Activated T-cell treated with anti-CD3 and anti-CD28 coated beads, Interleukin-2, amount 50 U/mL, for 4 hours (primary cell): ENCODE measurements at regions not wholly inside any gene's neighbourhood (a gene's known extent, or its start where the extent isn't known, plus 50 kb on each side); places are given as distances from the start of the nearest gene placed in this dataset.
"Not testable (repeated sequence)": the region's sequence is repeated elsewhere in the genome, so short reads cannot be mapped to it uniquely, and the experiment has no call there.

ENCODE experiments used
- ATAC-seq, 2 donors: fragments of 200-7000 bp; cut with Tn5 transposase; one replicate each; pipeline ENCODE4 v1.10.0; 2021
- DNase-seq: peaks from one replicate; pipeline ENCODE4 v3.0.0-alpha.2; 2020
- H3K27me3 Mint-ChIP-seq: one replicate; pipeline ENCODE4 v1.8.0; 2021; ENCODE audit warnings: low read depth, mixed read lengths
- H3K36me3 Mint-ChIP-seq: one replicate; pipeline ENCODE4 v1.8.0; 2022; ENCODE audit warnings: mixed read lengths; ENCODE audit not compliant: insufficient read depth
- H3K4me1 Mint-ChIP-seq: one replicate; pipeline ENCODE4 v1.8.0; 2021; ENCODE audit warnings: low read depth, mixed read lengths
- H3K4me3 Mint-ChIP-seq: one replicate; pipeline ENCODE4 v1.8.0; 2021; ENCODE audit warnings: mild to moderate bottlenecking, moderate library complexity, mixed read lengths
- H3K9me3 Mint-ChIP-seq: one replicate; pipeline ENCODE4 v1.8.0; 2021; ENCODE audit warnings: mixed read lengths

DNA sequence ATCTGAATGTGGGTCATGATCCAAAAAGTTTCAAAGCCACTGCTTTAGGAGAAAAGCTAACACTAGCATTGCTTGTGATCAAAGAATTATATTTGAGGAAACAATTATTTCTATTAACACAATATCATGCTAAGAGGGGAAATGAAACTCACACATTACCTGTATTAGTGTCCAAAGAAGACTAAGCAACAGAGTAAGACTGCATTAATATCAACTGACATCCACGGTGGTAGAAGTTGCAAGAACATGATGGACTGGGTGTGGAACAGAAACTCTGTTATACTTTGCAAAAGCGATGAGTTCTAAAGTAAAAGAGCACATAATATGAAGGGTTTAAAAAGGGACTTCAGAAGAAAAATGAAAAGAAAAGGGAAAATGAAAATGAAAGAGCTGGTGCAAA is 648.3 kb upstream of the NECTIN3 start:
- ATAC-seq, result no peak
- Mint-ChIP-seq H3K9me3 (no peaks in the 10 kb centered on the region), H3K4me1 (no peaks in the 10 kb centered on the region), H3K4me3 (no peak overlapping the region), H3K27me3 (no peaks in the 10 kb centered on the region), H3K36me3 (no peaks in the 10 kb centered on the region)
- no peak for DNase-seq

DNA sequence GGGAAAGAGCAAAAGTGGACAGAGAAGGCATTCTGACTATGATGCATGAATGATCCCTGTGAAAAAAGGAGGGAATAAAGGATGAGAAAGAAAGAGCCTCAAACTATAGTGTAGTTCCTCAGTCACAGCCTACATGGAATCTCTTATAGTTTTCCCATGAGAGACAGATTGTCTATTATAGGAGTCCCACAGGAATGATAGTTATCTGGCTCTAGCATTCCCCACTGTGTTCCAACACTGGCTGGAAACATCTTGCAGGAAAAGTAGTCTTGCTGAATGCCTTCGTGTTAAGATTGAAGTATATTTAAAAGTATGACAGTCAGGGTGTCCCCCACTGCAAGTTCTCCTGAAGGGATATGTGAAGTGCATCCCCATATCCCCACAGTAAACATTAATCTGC is 641.5 kb upstream of the NECTIN3 start:
- no peak overlapping the region for H3K4me3 Mint-ChIP-seq
- ATAC-seq (no peak), DNase-seq (no peak)
- H3K4me1 Mint-ChIP-seq, result no peaks in the 10 kb centered on the region
- no peaks in the 10 kb centered on the region for H3K9me3 Mint-ChIP-seq
- no peaks in the 10 kb centered on the region for H3K27me3 Mint-ChIP-seq
- H3K36me3 Mint-ChIP-seq, result no peaks in the 10 kb centered on the region

DNA sequence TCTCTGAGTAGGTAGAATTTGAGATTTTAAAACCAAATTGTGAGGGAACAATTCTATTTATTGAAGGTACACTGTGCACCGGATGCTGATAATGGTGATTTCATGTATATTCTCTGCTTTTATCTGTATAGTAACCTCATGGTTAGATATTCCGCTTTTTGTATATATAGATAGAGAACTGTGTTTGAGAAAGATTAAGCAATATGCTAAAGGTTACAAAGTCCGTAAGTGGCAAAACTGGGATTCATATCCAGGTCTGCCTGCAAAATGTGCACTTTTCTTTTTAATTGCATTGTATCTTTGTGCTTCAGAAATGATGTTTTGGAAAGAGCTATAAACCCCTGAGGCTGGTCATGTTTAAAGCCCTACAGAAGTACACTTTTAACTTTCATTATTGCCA is 635.4 kb upstream of the NECTIN3 start:
- Mint-ChIP-seq H3K4me3 (no peak overlapping the region), H3K27me3 (no peaks in the 10 kb centered on the region), H3K36me3 (no peaks in the 10 kb centered on the region), H3K9me3 (no peaks in the 10 kb centered on the region), H3K4me1 (no peaks in the 10 kb centered on the region)
- ATAC-seq, result no peak
- DNase-seq, result no peak

DNA sequence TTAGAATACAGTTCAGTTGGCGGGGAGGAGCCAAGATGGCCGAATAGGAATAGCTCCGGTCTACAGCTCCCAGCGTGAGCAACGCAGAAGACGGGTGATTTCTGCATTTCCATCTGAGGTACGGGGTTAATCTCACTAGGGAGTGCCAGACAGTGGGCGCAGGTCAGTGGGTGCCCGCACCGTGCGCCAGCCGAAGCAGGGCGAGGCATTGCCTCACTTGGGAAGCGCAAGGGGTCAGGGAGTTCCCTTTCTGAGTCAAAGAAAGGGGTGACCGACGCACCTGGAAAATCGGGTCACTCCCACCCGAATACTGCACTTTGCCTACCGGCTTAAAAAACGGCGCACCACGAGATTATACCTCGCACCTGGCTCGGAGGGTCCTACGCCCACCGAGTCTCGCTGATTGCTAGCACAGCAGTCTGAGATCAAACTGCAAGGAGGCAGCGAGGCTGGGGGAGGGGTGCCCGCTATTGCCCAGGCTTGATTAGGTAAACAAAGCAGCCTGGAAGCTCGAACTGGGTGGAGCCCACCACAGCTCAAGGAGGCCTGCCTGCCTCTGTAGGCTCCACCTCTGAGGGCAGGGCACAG is 631.5 kb upstream of the NECTIN3 start:
- not testable (repeated sequence) for H3K36me3 Mint-ChIP-seq, ATAC-seq, H3K4me3 Mint-ChIP-seq, H3K9me3 Mint-ChIP-seq, H3K27me3 Mint-ChIP-seq, H3K4me1 Mint-ChIP-seq, DNase-seq

DNA sequence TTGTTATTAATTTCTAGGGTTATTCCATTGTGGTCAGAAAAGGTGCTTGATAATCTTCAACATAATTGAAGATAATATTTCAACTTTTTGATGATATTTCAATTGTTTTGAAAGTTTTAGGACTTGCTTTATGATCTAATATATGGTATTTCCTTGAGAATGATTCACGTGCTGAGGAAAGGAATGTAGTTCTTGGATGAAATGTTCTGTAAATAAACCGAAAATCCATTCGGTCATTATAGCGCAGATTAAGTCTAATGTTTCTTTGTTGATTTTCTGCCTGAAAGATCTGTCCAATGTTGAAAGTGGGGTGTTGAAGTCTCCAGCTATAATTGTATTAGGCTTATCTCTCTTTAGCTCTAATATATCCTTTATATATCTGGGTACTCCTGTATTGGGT is 617.5 kb upstream of the NECTIN3 start:
- H3K36me3 Mint-ChIP-seq, result no peaks in the 10 kb centered on the region
- no peak for DNase-seq
- H3K27me3 Mint-ChIP-seq, result no peaks in the 10 kb centered on the region
- H3K4me3 Mint-ChIP-seq, result no peak overlapping the region
- peaks cover 3% of the 10 kb centered on the region for H3K9me3 Mint-ChIP-seq
- ATAC-seq, result no peak
- H3K4me1 Mint-ChIP-seq, result no peaks in the 10 kb centered on the region

DNA sequence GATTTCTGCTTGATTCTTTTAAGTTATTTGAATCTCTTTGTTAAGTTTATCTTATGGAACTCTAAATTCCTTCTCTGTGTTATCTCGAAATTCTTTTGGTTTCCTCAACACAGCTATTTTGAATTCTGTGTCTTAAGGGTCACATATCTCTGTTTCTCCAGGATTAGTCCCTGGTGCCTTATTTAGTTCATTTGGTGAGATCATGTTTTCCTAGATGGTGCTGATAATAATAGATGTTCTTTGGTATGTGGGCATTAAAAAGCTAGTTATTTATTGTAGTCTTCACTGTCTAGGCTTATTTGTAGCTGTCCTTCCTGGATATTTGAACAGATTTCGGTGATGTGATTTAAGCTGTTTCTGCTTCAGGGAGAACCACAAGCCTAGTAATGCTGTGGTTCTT is 615.6 kb upstream of the NECTIN3 start:
- H3K4me3 Mint-ChIP-seq, result no peak overlapping the region
- no peak for ATAC-seq
- H3K36me3 Mint-ChIP-seq, result no peaks in the 10 kb centered on the region
- DNase-seq, result no peak
- H3K9me3 Mint-ChIP-seq, result peaks cover 3% of the 10 kb centered on the region
- no peaks in the 10 kb centered on the region for H3K27me3 Mint-ChIP-seq
- H3K4me1 Mint-ChIP-seq, result no peaks in the 10 kb centered on the region

DNA sequence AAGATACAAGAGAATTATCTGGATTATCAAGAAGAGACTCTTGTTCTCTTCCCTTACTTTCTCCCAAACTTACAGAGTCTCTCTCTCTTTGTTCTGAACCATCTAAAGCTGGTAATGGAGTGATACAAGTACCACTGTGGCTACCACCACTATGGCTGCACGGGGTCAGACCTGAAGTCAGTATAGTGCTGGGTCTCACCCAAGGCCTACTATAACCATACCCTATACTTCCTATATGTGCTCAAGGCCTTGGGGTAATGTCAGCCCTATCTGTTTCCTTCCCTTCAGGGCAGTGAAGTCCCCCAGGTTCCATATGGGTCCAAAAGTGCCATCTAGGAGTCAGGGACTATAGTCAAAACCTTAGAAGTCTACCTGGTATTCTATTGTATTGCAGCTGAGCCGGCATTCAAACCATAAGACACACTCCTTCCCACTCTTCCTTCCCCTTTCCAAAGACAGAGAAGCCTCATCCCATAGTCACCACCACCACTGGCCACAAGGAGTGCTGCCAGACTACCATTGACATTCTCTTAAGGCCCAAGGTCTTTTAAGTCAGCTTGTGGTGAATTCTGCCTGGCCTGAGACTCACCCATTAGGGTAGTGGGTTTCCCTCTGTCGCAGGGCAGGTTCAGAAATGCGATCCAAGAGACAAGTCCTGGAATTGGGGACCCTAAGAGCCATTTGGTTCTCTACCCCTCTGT is 615.0 kb upstream of the NECTIN3 start:
- no peak for DNase-seq

DNA sequence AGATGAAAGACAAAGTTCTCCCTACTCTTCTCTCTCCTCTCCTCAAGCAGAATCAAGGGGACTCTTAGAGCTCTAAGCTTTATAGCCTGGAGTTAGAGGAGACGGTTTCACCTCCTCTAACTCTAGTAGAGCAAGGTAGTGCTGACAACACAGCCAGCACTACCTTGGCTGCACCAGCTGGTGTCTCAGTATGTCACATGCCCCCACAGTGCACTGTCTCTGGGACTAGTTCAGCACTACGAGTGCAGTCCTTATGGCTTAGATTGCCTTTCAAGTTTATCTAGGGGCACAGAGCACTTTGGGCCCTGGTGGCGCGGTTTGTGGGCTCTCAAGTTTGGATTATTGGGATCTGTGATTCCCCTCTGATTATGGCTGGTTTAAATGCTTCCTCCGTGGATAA is 614.1 kb upstream of the NECTIN3 start:
- Mint-ChIP-seq H3K36me3 (no peaks in the 10 kb centered on the region), H3K9me3 (peaks cover 3% of the 10 kb centered on the region), H3K4me1 (no peaks in the 10 kb centered on the region), H3K4me3 (no peak overlapping the region), H3K27me3 (no peaks in the 10 kb centered on the region)
- DNase-seq (no peak), ATAC-seq (no peak)

More for the DNA sequence above, 615.0 kb upstream of the NECTIN3 start:
- no peak overlapping the region for H3K4me3 Mint-ChIP-seq
- ATAC-seq, result no peak
- no peaks in the 10 kb centered on the region for H3K4me1 Mint-ChIP-seq
- no peaks in the 10 kb centered on the region for H3K36me3 Mint-ChIP-seq
- peaks cover 3% of the 10 kb centered on the region for H3K9me3 Mint-ChIP-seq
- no peaks in the 10 kb centered on the region for H3K27me3 Mint-ChIP-seq

DNA sequence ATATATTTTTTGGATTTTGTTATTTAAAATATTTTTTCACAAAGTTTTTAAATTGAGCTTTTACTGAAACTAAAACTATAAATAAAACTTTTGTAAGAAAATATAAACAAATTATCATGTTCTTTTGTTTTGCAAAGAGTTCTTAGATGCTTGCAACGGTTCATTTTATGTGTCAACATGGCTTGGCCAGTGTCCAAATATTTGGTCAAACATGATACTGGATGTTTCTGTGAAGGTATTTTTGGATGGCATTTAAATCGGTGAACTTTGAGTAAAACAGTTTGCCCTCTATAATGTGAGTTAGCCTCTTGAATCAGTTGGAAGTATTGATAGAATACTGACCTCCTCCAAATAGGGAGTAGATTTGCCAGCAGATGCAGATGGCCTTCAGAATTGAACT is 612.6 kb upstream of the NECTIN3 start:
- H3K9me3 Mint-ChIP-seq, result peaks cover 3% of the 10 kb centered on the region

DNA sequence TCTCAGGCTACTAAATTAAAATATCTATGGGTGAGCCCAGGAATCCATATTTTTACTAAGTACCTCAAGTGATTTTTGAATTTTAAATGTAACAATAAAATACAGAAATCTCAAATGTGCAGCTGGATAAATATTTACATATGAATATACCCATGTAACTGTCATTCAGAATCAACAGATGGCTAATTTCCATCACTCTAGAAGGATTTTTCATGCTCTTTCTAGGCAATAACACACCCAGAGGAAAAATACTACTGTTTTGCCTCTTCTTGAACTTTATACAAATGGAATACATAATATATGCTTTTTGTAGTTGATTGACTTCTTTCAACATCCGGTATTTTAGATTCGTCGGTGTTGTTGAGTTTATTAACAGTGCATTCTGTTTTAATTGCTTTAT is 601.3 kb upstream of the NECTIN3 start:
- no peaks in the 10 kb centered on the region for H3K9me3 Mint-ChIP-seq
- H3K36me3 Mint-ChIP-seq, result no peaks in the 10 kb centered on the region
- no peaks in the 10 kb centered on the region for H3K4me1 Mint-ChIP-seq
- ATAC-seq, result no peak
- DNase-seq, result no peak
- no peak overlapping the region for H3K4me3 Mint-ChIP-seq
- H3K27me3 Mint-ChIP-seq, result peaks cover 7% of the 10 kb centered on the region

More for the DNA sequence above, 612.6 kb upstream of the NECTIN3 start:
- no peak for DNase-seq
- Mint-ChIP-seq H3K4me3 (no peak overlapping the region), H3K27me3 (no peaks in the 10 kb centered on the region), H3K4me1 (no peaks in the 10 kb centered on the region), H3K36me3 (no peaks in the 10 kb centered on the region)
- ATAC-seq, result no peak

DNA sequence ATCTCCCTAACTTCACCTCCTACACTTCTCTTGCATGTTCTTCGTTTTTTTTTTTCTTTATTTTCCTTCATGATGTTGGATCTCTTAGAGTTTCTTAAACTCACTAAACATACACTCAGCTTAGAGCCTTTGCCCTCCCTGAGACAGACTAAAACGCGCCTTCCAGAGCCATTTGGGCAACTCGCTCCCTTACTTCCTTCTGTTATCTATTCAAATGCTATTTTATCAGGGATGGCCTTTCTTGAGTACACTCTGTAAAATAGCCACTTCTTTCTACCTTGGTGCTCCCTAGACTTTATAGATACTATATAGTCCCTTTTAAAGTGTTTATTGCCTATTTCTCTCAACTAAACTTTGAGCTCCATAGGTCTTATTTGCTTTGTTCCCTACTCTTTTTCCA is 598.2 kb upstream of the NECTIN3 start:
- no peak for ATAC-seq
- DNase-seq, result no peak
- H3K36me3 Mint-ChIP-seq, result no peaks in the 10 kb centered on the region
- H3K27me3 Mint-ChIP-seq, result peaks cover 2% of the 10 kb centered on the region
- H3K4me3 Mint-ChIP-seq, result no peak overlapping the region
- H3K4me1 Mint-ChIP-seq, result no peaks in the 10 kb centered on the region
- no peaks in the 10 kb centered on the region for H3K9me3 Mint-ChIP-seq

DNA sequence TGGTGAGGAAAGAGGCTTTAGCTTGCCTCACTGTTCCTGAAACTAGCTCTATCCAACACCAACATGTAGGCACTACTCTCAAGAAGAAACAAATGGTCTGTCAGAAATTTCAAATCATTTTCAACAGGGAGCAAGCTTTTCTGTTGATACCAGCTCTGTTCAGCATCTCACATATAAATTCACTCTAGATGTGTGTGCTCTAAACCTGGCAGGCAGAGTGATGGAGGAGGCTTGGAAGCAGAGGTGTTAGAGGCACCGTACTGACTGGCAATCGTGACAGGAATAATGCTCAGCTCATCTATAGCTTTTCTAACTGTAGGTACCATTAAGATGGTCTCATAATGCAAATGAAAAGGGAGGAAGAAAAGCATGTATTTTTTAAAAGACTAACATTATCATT is 597.2 kb upstream of the NECTIN3 start:
- H3K4me1 Mint-ChIP-seq, result no peaks in the 10 kb centered on the region
- peaks cover 2% of the 10 kb centered on the region for H3K27me3 Mint-ChIP-seq
- no peaks in the 10 kb centered on the region for H3K36me3 Mint-ChIP-seq
- ATAC-seq, result no peak
- H3K9me3 Mint-ChIP-seq, result no peaks in the 10 kb centered on the region
- no peak overlapping the region for H3K4me3 Mint-ChIP-seq
- no peak for DNase-seq

DNA sequence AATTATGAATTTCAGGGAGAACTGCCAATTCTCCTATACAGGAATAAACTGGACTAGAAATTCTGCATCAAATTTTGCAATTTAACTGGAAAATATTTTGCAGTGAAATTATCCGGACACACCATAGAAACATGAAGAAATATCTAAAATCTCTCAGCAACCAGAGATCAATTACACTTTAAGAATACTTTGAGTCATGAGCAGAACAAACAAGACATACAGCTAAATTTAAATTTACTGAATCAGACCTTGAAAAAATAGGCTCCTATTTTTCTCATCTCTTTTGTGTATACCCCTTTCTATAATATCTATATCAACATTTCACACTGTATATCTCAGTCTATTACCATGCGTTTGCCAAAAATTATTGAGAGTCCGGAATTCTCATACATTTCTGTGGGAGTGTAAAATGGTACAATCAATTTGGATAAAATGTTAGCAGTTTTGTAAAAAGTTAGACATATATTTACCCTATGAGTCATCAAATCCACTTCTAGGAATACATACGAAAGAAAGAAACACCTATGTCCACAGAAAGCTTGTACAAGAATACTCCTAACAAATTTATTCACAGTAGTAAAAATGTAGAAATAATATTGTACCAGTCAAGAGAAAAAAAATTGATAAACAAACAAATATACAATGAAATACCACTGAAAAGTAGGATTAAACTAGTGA is 593.1 kb upstream of the NECTIN3 start:
- H3K36me3 Mint-ChIP-seq, result no peaks in the 10 kb centered on the region
- H3K27me3 Mint-ChIP-seq, result peaks cover 7% of the 10 kb centered on the region
- H3K4me1 Mint-ChIP-seq, result no peaks in the 10 kb centered on the region
- ATAC-seq, result no peak
- no peak overlapping the region for H3K4me3 Mint-ChIP-seq
- H3K9me3 Mint-ChIP-seq, result peaks cover 4% of the 10 kb centered on the region
- DNase-seq, result no peak

DNA sequence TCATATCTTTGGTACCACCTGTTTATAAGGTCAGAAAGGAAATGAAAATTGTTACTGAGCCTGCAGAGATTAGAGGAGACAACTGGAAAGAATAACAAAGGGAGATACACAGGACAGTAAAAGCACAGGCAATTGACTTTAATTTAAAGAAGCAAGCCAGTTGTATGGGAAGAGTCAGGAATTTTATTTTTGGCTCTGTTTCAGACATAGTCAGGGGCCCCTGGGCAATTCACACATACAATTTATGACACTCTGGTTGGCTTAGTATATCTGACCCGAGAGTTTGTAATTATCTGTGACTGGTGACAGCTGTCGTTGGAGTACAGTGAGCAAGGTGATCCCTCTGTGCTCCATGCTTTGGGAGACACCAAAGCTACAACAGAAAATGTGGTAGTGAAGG is 591.9 kb upstream of the NECTIN3 start:
- no peak for DNase-seq
- ATAC-seq, result no peak
- Mint-ChIP-seq H3K4me3 (no peak overlapping the region), H3K4me1 (no peaks in the 10 kb centered on the region), H3K9me3 (peaks cover 8% of the 10 kb centered on the region), H3K27me3 (peaks cover 4% of the 10 kb centered on the region), H3K36me3 (no peaks in the 10 kb centered on the region)

DNA sequence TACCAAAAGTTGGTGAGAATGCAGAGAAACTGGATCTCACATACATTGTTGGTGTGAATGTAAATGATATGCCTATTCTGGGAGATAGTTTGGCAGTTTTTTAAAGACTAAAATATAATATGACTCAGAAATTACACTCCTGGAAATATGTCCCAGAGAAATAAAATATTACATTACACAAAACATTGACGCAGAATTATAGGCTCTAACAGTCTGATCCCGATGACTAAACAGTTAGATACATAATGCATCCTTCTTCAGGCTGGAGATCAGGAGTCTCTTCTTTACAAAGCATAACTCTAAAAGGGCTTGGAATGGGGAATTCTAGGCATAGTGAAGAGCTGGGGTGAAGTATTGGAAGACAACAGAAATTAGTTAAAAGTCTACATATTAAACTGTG is 586.2 kb upstream of the NECTIN3 start:
- no peak for ATAC-seq
- Mint-ChIP-seq H3K4me1 (no peaks in the 10 kb centered on the region), H3K4me3 (no peak overlapping the region), H3K9me3 (peaks cover 30% of the 10 kb centered on the region), H3K27me3 (peaks cover 4% of the 10 kb centered on the region), H3K36me3 (no peaks in the 10 kb centered on the region)
- DNase-seq, result no peak
